D721Med (cell line): ENCODE measurements at regions not wholly inside any gene's neighbourhood (a gene's known extent, or its start where the extent isn't known, plus 50 kb on each side); places are given as distances from the start of the nearest gene placed in this dataset.

Experiments
- DNase-seq: peaks from one replicate; pipeline ENCODE4 v3.0.0; 2011; ENCODE audit warnings: low spot score; ENCODE audit not compliant: insufficient read length
- FAIRE-seq: peaks from 2 replicates; lab custom pipeline; 2011; peaks lifted over from hg19 to GRCh38; lab: Jason Lieb, UNC
- CTCF ChIP-seq: IDR thresholded peaks from 2 replicates; pipeline ENCODE4 v1.5.1; 2012; ENCODE audit warnings: mild to moderate bottlenecking, control low read depth; ENCODE audit not compliant: insufficient read depth; ENCODE audit errors: missing control alignments

- FAIRE-seq (no peak), DNase-seq (no peak)
- TF ChIP-seq CTCF = no peak
These were observed 94.4 kb upstream of the RBBP8 start for GRCh38 chr18:22838639-22839277.

GRCh38 chr18:22839340-22839821, 93.7 kb upstream of the RBBP8 start:
- DNase-seq = no peak
- no peak for TF ChIP-seq CTCF
- FAIRE-seq = peak; percentile 95

GRCh38 chr18:22840606-22841144, 92.5 kb upstream of the RBBP8 start:
- DNase-seq (no peak), FAIRE-seq (peak; percentile 41)

GRCh38 chr18:22841840-22842239, 91.3 kb upstream of the RBBP8 start:
- no peak for TF ChIP-seq CTCF
- DNase-seq (no peak), FAIRE-seq (no peak)

More at GRCh38 chr18:22840606-22841144, 92.5 kb upstream of the RBBP8 start:
- TF ChIP-seq CTCF = no peak

- no peak for FAIRE-seq
- DNase-seq = no peak
- no peak for TF ChIP-seq CTCF
These were observed 88.9 kb upstream of the RBBP8 start for GRCh38 chr18:22844190-22844589.

- TF ChIP-seq CTCF = no peak
- DNase-seq (no peak), FAIRE-seq (peak; percentile 32)
These were observed 88.5 kb upstream of the RBBP8 start for GRCh38 chr18:22844628-22845027.

- no peak for DNase-seq
- peak; percentile 56 for TF ChIP-seq CTCF
- FAIRE-seq = peak; percentile 97
These were observed 86.9 kb upstream of the RBBP8 start for GRCh38 chr18:22846088-22846683.
